ENCODE measurements at regions not wholly inside any gene's neighbourhood (a gene's known extent, or its start where the extent isn't known, plus 50 kb on each side); places are given as distances from the start of the nearest gene placed in this dataset.

- TF ChIP-seq MAX (IDR thresholded peaks at IDR 0.05; ENCODE audit: low read depth) = no peak
- TF ChIP-seq REST (IDR thresholded peaks at IDR 0.05; ENCODE audit: low read depth, low read length) = no peak
These were observed 106.0 kb downstream of the ADRA2C start for GRCh38 chr4:3871881-3872833.
